Trophoblast cell (in vitro differentiated cells and primary cell): ENCODE measurements at regions not wholly inside any gene's neighbourhood (a gene's known extent, or its start where the extent isn't known, plus 50 kb on each side); places are given as distances from the start of the nearest gene placed in this dataset.

Experiments
- DNase-seq, 2 donors: peaks; one replicate each; pipeline ENCODE4 v3.0.0-alpha.2; 2016
- H2AFZ ChIP-seq: 2 replicates; pipeline ENCODE4 v1.6.1; 2013; ENCODE audit warnings: low read length, moderate library complexity, mild to moderate bottlenecking; ENCODE audit not compliant: insufficient read depth, poor library complexity
- H2AK5ac ChIP-seq: 2 replicates; pipeline ENCODE4 v1.6.1; 2013; ENCODE audit warnings: mild to moderate bottlenecking, low read length
- H2BK120ac ChIP-seq: 2 replicates; pipeline ENCODE4 v1.6.1; 2013; ENCODE audit warnings: low read length, mild to moderate bottlenecking, moderate library complexity; ENCODE audit not compliant: insufficient read depth, poor library complexity
- H2BK12ac ChIP-seq: 2 replicates; pipeline ENCODE4 v1.6.1; 2013; ENCODE audit warnings: mild to moderate bottlenecking, low read length, moderate library complexity
- H2BK5ac ChIP-seq: 2 replicates; pipeline ENCODE4 v1.6.1; 2013; ENCODE audit warnings: low read length, low read depth, moderate library complexity, mild to moderate bottlenecking; ENCODE audit not compliant: poor library complexity
- H3K14ac ChIP-seq: 2 replicates; pipeline ENCODE4 v1.6.1; 2013; ENCODE audit warnings: mild to moderate bottlenecking, low read length
- H3K18ac ChIP-seq: 2 replicates; pipeline ENCODE4 v1.6.1; 2013; ENCODE audit warnings: mild to moderate bottlenecking, low read length
- H3K23ac ChIP-seq: 2 replicates; pipeline ENCODE4 v1.6.1; 2013; ENCODE audit warnings: low read length
- H3K27ac ChIP-seq: 2 replicates; pipeline ENCODE4 v1.5.1; 2013; ENCODE audit warnings: low read depth, mild to moderate bottlenecking, inconsistent platforms, low read length, moderate library complexity
- H3K27me3 ChIP-seq: 2 replicates; pipeline ENCODE4 v1.6.1; 2013; ENCODE audit warnings: inconsistent platforms, mild to moderate bottlenecking, low read length, moderate library complexity; ENCODE audit not compliant: insufficient read depth
- H3K36me3 ChIP-seq, 2 experiments: 1 replicate in 1 of 2; 2 replicates in 1 of 2; pipeline ENCODE4 v1.6.1; 2013; ENCODE audit warnings: low read length in 2 of 2, mild to moderate bottlenecking in 2 of 2, moderate library complexity in 1 of 2; ENCODE audit not compliant: insufficient read depth in 2 of 2, control insufficient read depth in 1 of 2
- H3K4ac ChIP-seq: 2 replicates; pipeline ENCODE4 v1.6.1; 2013; ENCODE audit warnings: low read depth, mild to moderate bottlenecking, low read length, moderate library complexity
- H3K4me1 ChIP-seq, 2 experiments: 1 replicate in 1 of 2; 2 replicates in 1 of 2; pipeline ENCODE4 v1.6.1; 2013; ENCODE audit warnings: low read length in 2 of 2, mild to moderate bottlenecking in 2 of 2, moderate library complexity in 1 of 2; ENCODE audit not compliant: insufficient read depth in 2 of 2, control insufficient read depth in 1 of 2
- H3K4me2 ChIP-seq: 2 replicates; pipeline ENCODE4 v1.6.1; 2013; ENCODE audit warnings: inconsistent platforms, mild to moderate bottlenecking, low read length, moderate library complexity
- H3K4me3 ChIP-seq: 2 replicates; pipeline ENCODE4 v1.5.1; 2013; ENCODE audit warnings: mild to moderate bottlenecking, low read depth, low read length, inconsistent platforms
- H3K79me1 ChIP-seq: one replicate; pipeline ENCODE4 v1.6.1; 2013; ENCODE audit warnings: low read length
- H3K79me2 ChIP-seq: 2 replicates; pipeline ENCODE4 v1.6.1; 2013; ENCODE audit warnings: low read length, mild to moderate bottlenecking; ENCODE audit not compliant: control insufficient read depth, insufficient read depth, poor library complexity
- H3K9ac ChIP-seq: 2 replicates; pipeline ENCODE4 v1.6.1; 2013; ENCODE audit warnings: mild to moderate bottlenecking, low read length
- H3K9me3 ChIP-seq: 2 replicates; pipeline ENCODE4 v1.6.1; 2013; ENCODE audit warnings: low read depth, mild to moderate bottlenecking, control low read depth, inconsistent platforms, low read length; ENCODE audit not compliant: insufficient read depth
- H4K12ac ChIP-seq: 2 replicates; pipeline ENCODE4 v1.6.1; 2013; ENCODE audit warnings: low read depth, mild to moderate bottlenecking, low read length, moderate library complexity
- H4K8ac ChIP-seq: 2 replicates; pipeline ENCODE4 v1.6.1; 2013; ENCODE audit warnings: low read depth, mild to moderate bottlenecking, low read length, moderate library complexity
- H4K91ac ChIP-seq: one replicate; pipeline ENCODE4 v1.6.1; 2013; ENCODE audit warnings: low read depth, mild to moderate bottlenecking, low read length, moderate library complexity
- WGBS: extraction: QIAGEN DNeasy Blood & Tissue Kit; methylation state at CpG from one replicate; pipeline ENCODE4 v1.1.7; 2013; ENCODE audit warnings: missing lambda C conversion rate; ENCODE audit not compliant: insufficient read length, insufficient coverage; ENCODE audit errors: extremely low coverage; 5-methylcytosine and 5-hydroxymethylcytosine counted together

- Histone ChIP-seq H2AK5ac (no peak overlapping the region), H3K36me3 (no peaks in the 10 kb centered on the region), H2BK120ac (no peak overlapping the region), H2AFZ (no peak overlapping the region), H3K27me3 (no peaks in the 10 kb centered on the region), H4K12ac (no peak overlapping the region), H3K27ac (no peak overlapping the region), H3K79me1 (no peaks in the 10 kb centered on the region), H3K4me2 (no peak overlapping the region), H3K18ac (no peak overlapping the region), H3K9ac (no peak overlapping the region), H4K91ac (no peak overlapping the region), H2BK12ac (no peak overlapping the region), H3K9me3 (no peaks in the 10 kb centered on the region), H3K14ac (no peak overlapping the region), H2BK5ac (no peak overlapping the region), H3K4me1 (peaks cover 0 to 3% of the 10 kb centered on the region in 2 experiments), H3K79me2 (no peaks in the 10 kb centered on the region), H4K8ac (no peak overlapping the region), H3K4ac (no peak overlapping the region), H3K23ac (no peak overlapping the region), H3K4me3 (no peak overlapping the region)
- WGBS, result no CpG with 5 or more reads among the region's 5 CpGs
- DNase-seq, result no peak
Observed at GRCh38 chr9:86836797-86837196, 110.5 kb downstream of the GAS1 start.

GRCh38 chr9:86836266-86836665, 111.0 kb downstream of the GAS1 start:
- no peak overlapping the region for H2AK5ac ChIP-seq
- no peak overlapping the region for H3K4ac ChIP-seq
- H3K36me3 ChIP-seq, result no peaks in the 10 kb centered on the region
- DNase-seq, result no peak
- H3K79me2 ChIP-seq, result no peaks in the 10 kb centered on the region
- H3K18ac ChIP-seq, result no peak overlapping the region
- H2BK12ac ChIP-seq, result no peak overlapping the region
- H4K91ac ChIP-seq, result no peak overlapping the region
- no peaks in the 10 kb centered on the region for H3K27me3 ChIP-seq
- no peak overlapping the region for H4K12ac ChIP-seq
- no peak overlapping the region for H2BK120ac ChIP-seq
- no peak overlapping the region for H3K4me2 ChIP-seq
- no CpG with 5 or more reads among the region's 1 CpG for WGBS
- no peak overlapping the region for H4K8ac ChIP-seq
- no peaks in the 10 kb centered on the region for H3K79me1 ChIP-seq
- no peak overlapping the region for H3K23ac ChIP-seq
- H2AFZ ChIP-seq, result no peak overlapping the region
- H2BK5ac ChIP-seq, result no peak overlapping the region
- no peaks in the 10 kb centered on the region for H3K9me3 ChIP-seq
- no peak overlapping the region for H3K4me3 ChIP-seq
- peaks cover 0 to 3% of the 10 kb centered on the region in 2 experiments for H3K4me1 ChIP-seq
- H3K27ac ChIP-seq, result no peak overlapping the region
- no peak overlapping the region for H3K14ac ChIP-seq
- no peak overlapping the region for H3K9ac ChIP-seq

- H2BK5ac ChIP-seq, result no peak overlapping the region
- H3K27me3 ChIP-seq, result no peaks in the 10 kb centered on the region
- no peak overlapping the region for H3K14ac ChIP-seq
- H3K4me3 ChIP-seq, result no peak overlapping the region
- DNase-seq, result peak; percentile 9 to 32
- no peak overlapping the region for H3K4me2 ChIP-seq
- H4K12ac ChIP-seq, result no peak overlapping the region
- no peak overlapping the region for H2AFZ ChIP-seq
- no peaks in the 10 kb centered on the region for H3K9me3 ChIP-seq
- no peak overlapping the region for H3K23ac ChIP-seq
- H3K4ac ChIP-seq, result no peak overlapping the region
- H3K27ac ChIP-seq, result no peak overlapping the region
- H3K18ac ChIP-seq, result no peak overlapping the region
- no peak overlapping the region for H2BK12ac ChIP-seq
- H3K79me2 ChIP-seq, result no peaks in the 10 kb centered on the region
- H2AK5ac ChIP-seq, result no peak overlapping the region
- H4K91ac ChIP-seq, result no peak overlapping the region
- H2BK120ac ChIP-seq, result no peak overlapping the region
- WGBS, result no CpG with 5 or more reads among the region's 2 CpGs
- H3K4me1 ChIP-seq, result no peaks in the 10 kb centered on the region
- H3K79me1 ChIP-seq, result no peaks in the 10 kb centered on the region
- no peak overlapping the region for H4K8ac ChIP-seq
- H3K36me3 ChIP-seq, result no peaks in the 10 kb centered on the region
- no peak overlapping the region for H3K9ac ChIP-seq
Observed at GRCh38 chr9:86830356-86830755, 117.0 kb downstream of the GAS1 start.

- Histone ChIP-seq H4K91ac (no peak overlapping the region), H3K9me3 (peaks cover 2% of the 10 kb centered on the region), H4K8ac (no peak overlapping the region), H4K12ac (no peak overlapping the region), H2BK120ac (no peak overlapping the region), H3K18ac (no peak overlapping the region), H2BK5ac (no peak overlapping the region), H3K23ac (no peak overlapping the region), H2AFZ (no peak overlapping the region), H2BK12ac (no peak overlapping the region), H3K79me2 (no peaks in the 10 kb centered on the region), H3K9ac (no peak overlapping the region), H3K4me2 (no peak overlapping the region), H3K4me1 (no peaks in the 10 kb centered on the region), H3K27ac (no peak overlapping the region), H3K79me1 (no peaks in the 10 kb centered on the region), H3K4me3 (no peak overlapping the region), H2AK5ac (no peak overlapping the region), H3K36me3 (no peaks in the 10 kb centered on the region), H3K27me3 (no peaks in the 10 kb centered on the region), H3K14ac (no peak overlapping the region), H3K4ac (no peak overlapping the region)
- WGBS, result no CpG with 5 or more reads among the region's 1 CpG
- DNase-seq, result peak; percentile 73 to 83
Observed at GRCh38 chr9:86829496-86830046, 117.7 kb downstream of the GAS1 start.
